ENCODE measurements at regions not wholly inside any gene's neighbourhood (a gene's known extent, or its start where the extent isn't known, plus 50 kb on each side); places are given as distances from the start of the nearest gene placed in this dataset.

DNA sequence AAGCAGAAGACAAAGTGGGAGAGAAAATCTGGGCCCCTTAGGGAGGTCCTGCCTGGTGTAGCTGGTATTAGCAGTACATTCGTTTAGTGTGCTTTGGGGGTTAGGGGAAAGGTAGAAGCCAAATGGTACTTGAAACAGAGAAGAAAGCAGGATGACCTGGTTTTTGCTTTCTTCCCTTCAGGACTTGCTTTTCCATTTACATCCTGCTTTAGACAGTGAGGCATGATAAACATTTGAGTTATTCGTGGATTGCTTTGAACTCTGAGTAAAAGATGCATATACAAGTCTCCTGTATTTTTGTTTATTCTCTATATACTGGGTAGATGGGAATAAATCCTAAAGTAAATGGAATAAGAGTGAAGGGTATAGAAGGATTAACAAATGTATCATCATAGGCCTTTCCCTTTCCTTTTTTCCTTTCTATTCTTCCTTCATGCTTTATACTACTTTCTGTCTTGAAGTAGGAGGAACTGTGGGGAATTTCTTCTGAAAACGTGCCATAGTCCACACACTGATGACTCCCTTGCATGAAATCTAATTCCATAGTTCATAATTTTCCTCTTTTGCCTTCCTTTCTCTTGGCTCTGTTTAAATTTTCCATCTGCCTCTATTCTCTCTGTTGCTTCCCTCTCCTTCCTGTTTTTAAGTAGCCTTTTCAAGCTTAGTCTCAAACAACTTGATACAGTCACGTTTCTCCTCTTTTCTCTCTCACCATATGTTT lies 139.5 kb upstream of the RBMS3 start:
- Mint-ChIP-seq H3K4me3 (no peak overlapping the region), H3K27me3 (ENCODE audit: low read depth) (no peaks in the 10 kb centered on the region), H3K27ac (ENCODE audit: unreplicated experiment) (no peak overlapping the region), H3K4me1 (peaks cover 9% of the 10 kb centered on the region), H3K9me3 (peaks cover 2% of the 10 kb centered on the region), H3K36me3 (ENCODE audit: low read depth) (no peaks in the 10 kb centered on the region)
- no peak for DNase-seq (ENCODE audit: low read depth, low spot score)
- TF ChIP-seq, protein P1, sequence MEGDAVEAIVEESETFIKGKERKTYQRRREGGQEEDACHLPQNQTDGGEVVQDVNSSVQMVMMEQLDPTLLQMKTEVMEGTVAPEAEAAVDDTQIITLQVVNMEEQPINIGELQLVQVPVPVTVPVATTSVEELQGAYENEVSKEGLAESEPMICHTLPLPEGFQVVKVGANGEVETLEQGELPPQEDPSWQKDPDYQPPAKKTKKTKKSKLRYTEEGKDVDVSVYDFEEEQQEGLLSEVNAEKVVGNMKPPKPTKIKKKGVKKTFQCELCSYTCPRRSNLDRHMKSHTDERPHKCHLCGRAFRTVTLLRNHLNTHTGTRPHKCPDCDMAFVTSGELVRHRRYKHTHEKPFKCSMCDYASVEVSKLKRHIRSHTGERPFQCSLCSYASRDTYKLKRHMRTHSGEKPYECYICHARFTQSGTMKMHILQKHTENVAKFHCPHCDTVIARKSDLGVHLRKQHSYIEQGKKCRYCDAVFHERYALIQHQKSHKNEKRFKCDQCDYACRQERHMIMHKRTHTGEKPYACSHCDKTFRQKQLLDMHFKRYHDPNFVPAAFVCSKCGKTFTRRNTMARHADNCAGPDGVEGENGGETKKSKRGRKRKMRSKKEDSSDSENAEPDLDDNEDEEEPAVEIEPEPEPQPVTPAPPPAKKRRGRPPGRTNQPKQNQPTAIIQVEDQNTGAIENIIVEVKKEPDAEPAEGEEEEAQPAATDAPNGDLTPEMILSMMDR (conservative IDR thresholded peaks at IDR 0.05) = no peak

DNA sequence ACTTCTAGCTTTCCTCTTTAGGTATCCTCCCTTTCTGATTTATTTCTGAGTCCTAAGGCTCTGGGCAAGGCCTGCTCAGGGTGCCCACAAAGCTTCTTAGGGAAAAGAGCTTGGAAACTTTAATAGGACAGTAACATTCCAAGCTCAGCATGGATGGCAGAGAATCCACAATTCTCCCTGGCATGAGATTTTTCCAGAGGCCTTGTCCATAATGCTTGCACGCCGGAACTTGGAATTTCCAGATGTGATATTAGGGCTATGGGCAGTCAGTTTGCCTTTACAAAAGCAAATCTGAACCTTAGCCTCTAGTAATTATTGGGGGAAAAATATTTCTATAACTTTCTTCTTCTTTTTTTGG lies 139.0 kb upstream of the RBMS3 start:
- H3K36me3 Mint-ChIP-seq (ENCODE audit: low read depth) = no peaks in the 10 kb centered on the region
- no peaks in the 10 kb centered on the region for H3K27me3 Mint-ChIP-seq (ENCODE audit: low read depth)
- H3K9me3 Mint-ChIP-seq = peaks cover 2% of the 10 kb centered on the region
- no peak overlapping the region for H3K4me3 Mint-ChIP-seq
- H3K27ac Mint-ChIP-seq (ENCODE audit: unreplicated experiment) = no peak overlapping the region
- H3K4me1 Mint-ChIP-seq = peaks cover 9% of the 10 kb centered on the region
- TF ChIP-seq, protein P1 (conservative IDR thresholded peaks at IDR 0.05) = no peak
- DNase-seq (ENCODE audit: low read depth, low spot score) = no peak

DNA sequence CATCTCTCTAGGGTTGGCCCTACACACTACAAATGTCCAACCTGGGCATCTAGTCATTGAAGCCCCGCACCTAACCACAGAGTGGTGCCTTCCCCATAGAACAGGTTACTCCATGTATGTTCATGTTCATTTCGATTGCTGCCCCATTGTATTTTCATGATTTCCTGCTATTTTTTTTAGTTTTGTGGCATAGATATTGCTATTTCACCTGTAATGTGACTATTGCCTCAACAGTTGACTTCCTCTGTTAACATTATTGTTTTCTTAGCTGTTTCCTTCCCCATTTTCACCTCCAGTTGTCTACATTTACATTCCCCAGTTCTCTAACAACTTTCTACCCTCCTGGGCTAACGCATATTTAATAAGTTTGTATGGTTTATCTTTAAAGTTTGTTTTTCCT lies 137.7 kb upstream of the RBMS3 start:
- Mint-ChIP-seq H3K4me3 (no peak overlapping the region), H3K27ac (ENCODE audit: unreplicated experiment) (no peak overlapping the region), H3K36me3 (ENCODE audit: low read depth) (no peaks in the 10 kb centered on the region), H3K4me1 (peaks cover 9% of the 10 kb centered on the region), H3K9me3 (peaks cover 10% of the 10 kb centered on the region), H3K27me3 (ENCODE audit: low read depth) (no peaks in the 10 kb centered on the region)
- TF ChIP-seq, protein P1 (conservative IDR thresholded peaks at IDR 0.05) = no peak
- DNase-seq (ENCODE audit: low read depth, low spot score) = no peak

DNA sequence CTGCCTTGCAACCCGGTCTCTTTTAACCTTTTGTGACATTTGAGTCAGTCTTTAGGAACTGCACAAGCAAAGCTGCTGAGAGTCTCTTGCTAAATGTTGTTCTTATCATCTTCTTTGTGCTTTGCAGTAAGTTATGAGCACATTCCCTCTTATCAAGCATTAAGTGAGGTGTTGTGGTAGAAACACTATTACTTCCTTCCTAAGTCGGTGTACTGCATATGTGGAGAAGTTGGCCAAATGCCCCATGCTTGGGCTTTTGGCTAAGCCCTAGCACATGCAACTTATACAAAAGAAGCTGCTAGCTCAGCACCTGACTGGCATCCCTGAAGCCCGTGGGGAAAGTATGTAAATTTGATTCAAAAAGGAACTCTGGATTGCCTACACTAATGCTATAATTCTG lies 136.5 kb upstream of the RBMS3 start:
- Mint-ChIP-seq H3K27me3 (ENCODE audit: low read depth) (no peaks in the 10 kb centered on the region), H3K36me3 (ENCODE audit: low read depth) (no peaks in the 10 kb centered on the region), H3K4me1 (peaks cover 15% of the 10 kb centered on the region), H3K27ac (ENCODE audit: unreplicated experiment) (peak overlapping the region; percentile 10), H3K9me3 (peaks cover 10% of the 10 kb centered on the region), H3K4me3 (no peak overlapping the region)
- TF ChIP-seq, protein P1 (conservative IDR thresholded peaks at IDR 0.05) = no peak
- DNase-seq (ENCODE audit: low read depth, low spot score) = no peak

DNA sequence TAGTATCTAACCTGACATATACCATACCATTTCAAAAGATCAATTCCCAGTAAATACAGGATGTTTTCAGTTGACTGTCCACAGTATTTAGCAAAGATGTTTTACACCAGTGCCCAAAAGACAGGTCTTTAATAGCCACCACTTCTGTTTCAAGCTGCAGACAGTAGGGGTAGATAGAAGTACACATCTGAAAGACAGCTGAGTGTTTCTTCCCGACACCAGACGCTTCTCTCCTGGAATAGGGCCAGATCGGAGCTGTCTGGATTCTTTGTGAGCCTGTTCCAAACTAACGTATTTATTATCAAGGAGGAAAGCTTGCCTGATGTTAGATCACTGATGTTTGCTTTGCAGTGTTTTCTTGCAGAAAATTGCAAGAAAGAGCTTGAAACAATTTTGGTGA lies 136.1 kb upstream of the RBMS3 start:
- peaks cover 10% of the 10 kb centered on the region for H3K9me3 Mint-ChIP-seq
- no peaks in the 10 kb centered on the region for H3K27me3 Mint-ChIP-seq (ENCODE audit: low read depth)
- no peak for DNase-seq (ENCODE audit: low read depth, low spot score)
- peak overlapping the region; percentile 53 for H3K27ac Mint-ChIP-seq (ENCODE audit: unreplicated experiment)
- peaks cover 17% of the 10 kb centered on the region for H3K4me1 Mint-ChIP-seq
- H3K4me3 Mint-ChIP-seq = no peak overlapping the region
- no peaks in the 10 kb centered on the region for H3K36me3 Mint-ChIP-seq (ENCODE audit: low read depth)
- TF ChIP-seq, protein P1 (conservative IDR thresholded peaks at IDR 0.05) = no peak
